Stimulated activated CD8-positive, alpha-beta memory T cell treated with anti-CD3 and anti-CD28 coated beads, Interleukin-2, amount 100 ng/mL, for 48 hours (primary cell): ENCODE measurements at regions not wholly inside any gene's neighbourhood (a gene's known extent, or its start where the extent isn't known, plus 50 kb on each side); places are given as distances from the start of the nearest gene placed in this dataset.

ENCODE experiments used
- DNase-seq, 2 donors: peaks; one replicate each; pipeline ENCODE4 v3.0.0-alpha.2; 2020; ENCODE audit warnings: low read depth in 2 of 2

DNA sequence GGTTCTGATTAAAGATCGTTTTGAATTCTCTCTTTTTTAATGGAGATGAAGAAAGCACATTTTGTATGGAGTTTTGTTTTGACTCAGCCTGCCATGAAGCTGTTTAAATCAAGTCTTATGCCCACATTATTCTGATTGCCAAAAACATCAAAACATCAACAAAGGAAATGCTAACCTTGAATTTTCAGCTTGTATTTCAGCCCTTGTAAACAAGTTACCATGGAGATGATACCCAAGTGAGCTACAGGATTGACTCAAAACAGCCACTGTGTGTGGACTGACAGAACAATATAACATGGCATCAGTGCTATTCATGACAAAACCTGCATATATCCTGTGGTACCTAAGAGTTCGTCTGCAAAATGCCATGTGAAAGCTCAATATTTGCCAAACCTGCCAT is 1581.0 kb downstream of the MAT2B start:
- DNase-seq: no peak

DNA sequence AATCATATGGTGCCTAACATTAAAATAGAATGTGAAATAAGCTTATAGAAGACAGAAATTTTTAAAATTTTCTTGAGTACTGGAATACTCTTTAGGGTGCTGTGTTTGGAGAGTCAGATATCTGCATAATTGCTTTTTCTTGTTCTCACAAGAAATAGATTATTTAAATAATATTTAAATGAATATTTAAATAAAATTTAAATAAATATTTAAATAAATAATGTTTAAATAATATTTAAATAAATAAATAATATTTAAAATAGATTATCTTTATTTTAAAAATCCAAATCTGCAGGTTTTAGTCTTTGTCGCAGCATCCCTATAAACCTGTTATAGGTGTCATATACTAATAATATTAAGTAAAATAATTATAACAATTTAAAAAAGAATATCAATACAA is 1589.4 kb downstream of the MAT2B start:
- DNase-seq: no peak

DNA sequence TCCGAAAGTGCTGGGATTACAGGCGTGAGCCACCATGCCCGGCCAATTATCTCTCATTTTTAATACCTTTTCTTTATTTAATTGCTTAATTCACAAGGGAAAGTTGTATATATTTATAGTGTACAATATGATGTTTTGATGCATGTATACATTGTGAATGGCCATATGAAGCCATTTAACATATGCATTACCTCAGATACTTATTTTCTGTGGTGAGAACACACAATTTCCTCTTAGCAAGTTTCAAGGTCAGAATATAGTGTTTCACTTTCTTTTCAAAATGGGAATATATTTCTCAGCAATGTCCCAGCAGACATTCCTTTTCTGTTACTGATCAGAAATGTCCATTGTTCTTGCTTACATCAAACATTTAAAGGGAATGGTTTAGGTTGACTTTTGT is 1596.3 kb downstream of the MAT2B start:
- no peak for DNase-seq

DNA sequence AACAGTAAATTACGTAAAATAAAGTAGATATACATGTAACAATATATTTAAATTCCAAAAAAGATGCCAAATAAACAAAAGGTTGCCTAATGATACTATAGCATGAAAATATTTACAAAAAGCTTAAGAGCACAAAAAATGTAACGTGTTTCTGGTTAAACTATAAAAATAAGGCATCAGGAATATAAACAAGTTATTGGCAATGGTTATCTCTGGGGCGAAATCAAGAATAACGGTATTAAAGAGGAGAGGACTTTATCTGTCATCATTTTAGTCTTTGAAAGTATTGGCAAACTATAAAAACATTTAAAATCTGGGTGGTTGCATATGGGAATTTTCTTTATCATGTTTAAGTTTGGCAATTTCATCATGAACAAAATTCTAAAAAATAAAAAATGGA is 1599.2 kb downstream of the MAT2B start:
- no peak for DNase-seq

DNA sequence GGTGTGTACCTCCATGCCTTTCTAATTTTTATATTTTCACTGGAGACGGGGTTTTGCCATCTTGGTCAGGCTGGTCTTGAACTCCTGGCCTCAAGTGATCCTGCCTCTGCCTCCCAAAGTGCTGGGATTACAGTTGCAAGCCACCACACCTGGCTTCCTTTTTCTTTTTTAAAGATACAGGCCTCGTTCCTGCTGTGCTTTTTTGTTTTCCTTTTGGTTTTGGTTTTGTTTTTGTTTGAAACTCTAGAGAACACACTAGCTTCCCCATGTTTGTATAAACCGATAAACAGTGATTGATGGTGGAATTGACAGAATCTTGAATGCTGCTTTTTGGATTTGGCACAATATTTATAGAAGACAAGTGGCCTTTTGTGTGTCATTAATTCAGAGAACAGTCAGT is 1603.4 kb downstream of the MAT2B start:
- no peak for DNase-seq

DNA sequence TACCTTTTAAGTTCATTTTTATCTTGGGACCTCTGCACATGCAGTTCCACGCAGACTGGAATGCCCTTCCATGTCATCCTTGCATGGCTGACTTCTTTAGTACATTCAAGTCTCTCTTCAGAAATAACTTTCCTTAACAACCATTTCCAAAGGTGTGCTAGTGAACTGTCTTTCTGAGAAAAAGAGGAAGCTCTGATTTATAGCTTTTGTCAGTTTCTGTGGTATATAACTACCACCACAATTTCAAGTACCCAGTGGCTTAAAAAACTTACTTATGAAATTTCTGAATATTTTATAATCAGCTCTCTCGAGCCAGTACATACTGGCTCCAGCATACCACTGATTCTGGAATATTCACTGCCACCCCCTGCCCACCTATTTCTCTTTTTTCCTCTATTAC is 1613.8 kb downstream of the MAT2B start:
- DNase-seq: no peak

DNA sequence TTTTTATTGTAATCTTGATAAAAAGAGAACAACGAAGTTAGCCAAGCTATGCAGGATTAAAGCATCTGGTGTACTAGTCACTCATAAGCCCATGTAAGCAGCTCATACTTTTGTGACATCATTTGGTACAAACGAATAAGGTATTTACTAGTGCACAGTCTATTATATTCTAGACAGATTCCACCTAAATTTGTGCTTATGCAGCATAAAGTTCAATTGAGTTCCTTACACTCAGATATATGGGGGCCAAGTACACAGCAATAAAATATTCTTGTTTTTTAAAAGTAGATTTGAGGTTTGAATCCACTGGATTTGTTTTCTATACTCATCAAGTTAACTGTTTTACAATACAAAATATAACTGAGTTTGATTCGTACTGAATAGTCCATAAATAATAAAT is 1621.2 kb downstream of the MAT2B start:
- no peak for DNase-seq

DNA sequence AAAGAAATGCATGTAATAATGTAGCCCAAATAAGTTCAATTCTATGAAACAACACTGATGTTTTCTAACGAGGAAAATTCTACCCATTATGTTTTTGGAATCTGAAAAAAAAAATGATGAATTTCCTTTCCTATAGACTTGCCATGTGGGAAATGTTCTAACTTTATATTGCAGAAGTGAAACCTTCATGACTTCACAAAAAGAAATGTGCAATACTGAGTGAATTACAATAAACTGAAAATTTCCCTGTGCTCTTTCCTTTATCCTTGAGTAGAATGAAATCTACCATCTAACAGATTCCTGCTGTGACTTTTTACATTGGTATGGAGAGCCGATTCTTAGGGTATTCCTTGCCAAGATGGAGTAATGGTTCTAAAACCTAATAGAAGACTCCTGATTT is 1622.5 kb downstream of the MAT2B start:
- no peak for DNase-seq

DNA sequence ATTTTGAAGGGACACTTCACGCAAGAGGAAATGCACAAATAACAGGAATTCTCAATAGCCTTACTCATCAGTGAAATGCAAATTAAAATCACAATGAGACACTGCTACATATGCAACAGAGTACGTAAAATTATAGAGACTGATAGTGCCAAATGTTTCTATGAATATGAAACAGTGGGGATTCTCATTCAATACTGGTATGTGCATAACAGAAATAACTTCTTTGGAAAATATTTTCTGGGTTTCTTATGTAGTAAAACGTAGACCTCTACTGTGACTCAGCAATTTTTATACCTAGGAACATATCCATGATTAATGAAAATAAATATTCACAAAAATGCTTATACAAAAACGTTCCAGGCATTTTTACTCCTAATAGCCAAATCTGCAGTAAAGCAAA is 1625.2 kb downstream of the MAT2B start:
- no peak for DNase-seq

DNA sequence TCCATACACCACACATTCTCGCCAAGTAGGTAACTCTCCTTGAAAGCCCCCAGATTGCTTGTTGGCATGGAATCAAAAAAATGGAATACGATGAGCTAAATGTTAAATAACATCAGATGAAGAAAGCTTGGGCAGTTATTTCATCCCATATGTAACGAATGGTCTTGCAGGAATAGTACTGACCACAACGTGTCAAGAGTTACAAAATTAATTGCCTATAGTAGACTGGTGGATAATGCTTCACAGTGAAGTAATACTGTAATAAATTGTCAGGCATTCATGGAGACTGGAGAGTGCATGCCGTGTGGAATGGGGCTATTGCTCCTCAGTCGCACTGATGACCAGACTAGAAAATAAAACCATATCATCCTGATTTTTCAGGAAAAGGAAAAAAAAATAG is 1628.7 kb downstream of the MAT2B start:
- no peak for DNase-seq

DNA sequence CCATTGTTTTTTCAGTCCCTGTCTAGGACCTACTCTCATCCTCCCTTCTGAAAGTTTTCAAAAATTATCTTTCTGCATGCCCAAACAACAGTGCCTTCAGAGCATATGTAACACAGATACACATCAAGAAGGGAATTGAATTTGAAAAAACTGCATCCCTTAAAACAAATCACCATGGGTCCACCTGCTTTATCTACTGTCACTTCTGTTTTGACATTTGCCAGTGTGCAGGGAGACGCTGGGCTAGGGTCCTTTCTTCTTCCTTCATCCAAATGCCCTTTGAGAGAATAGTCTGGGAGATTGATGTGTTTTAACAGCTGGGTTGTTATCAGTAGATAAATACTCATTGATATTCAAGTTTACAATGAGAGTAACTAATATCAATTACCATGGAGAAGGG is 1630.1 kb downstream of the MAT2B start:
- DNase-seq: no peak

DNA sequence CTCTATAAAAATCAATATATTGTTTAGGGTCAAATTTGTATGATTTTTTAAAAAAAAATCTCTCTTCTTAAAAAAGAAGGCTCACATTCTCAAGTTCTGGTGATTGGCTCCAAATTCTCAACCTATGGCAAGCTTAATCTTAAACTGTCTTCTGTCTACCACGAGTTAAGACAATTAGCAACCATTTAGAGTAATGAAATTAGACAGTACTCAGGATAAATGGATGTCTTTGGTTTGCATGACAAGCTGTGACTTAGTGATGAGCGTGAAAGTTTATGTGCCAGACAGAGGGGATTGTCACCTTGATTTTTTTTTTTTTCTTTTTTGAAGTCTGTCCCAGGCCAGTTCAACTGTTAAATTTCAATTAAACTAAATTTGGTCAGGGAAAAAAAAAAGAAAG is 1632.3 kb downstream of the MAT2B start:
- DNase-seq: no peak

DNA sequence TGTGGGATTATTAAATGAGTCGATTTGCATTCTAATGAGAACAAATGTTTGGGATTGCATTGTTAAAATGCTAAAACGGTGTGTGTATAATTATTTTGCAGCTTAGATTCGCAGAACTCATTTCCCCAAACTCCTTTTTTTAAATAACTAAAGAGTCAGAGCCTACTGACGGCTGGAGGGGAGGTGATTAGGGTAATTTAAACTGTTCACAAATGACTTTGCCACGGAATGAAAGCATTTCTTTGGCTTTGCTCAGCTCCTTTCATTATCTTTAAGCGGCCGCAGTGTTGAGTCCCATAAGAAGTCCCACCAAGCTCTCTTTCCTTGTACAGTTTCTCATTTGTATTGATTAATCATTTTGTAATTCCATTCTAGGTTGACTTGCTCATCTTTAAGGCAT is 1632.8 kb downstream of the MAT2B start:
- DNase-seq: no peak

DNA sequence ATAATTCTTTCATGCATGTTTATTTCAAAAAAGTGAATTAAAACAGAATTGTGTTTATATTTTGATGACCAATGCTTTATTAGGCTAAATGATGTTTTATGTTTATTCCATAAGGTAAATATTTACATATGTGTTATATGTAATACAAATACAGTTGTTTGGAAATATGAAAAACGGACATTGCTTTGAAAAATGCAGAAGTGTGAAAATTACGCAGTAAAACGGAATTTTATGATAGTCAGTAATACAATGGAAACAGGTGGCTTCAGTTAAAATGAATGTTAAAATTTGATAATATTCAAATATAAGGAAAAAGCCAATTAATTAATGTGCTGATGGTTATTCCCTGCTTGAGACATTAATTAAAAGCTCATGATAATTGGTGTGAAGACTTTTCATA is 1633.8 kb downstream of the MAT2B start:
- no peak for DNase-seq

DNA sequence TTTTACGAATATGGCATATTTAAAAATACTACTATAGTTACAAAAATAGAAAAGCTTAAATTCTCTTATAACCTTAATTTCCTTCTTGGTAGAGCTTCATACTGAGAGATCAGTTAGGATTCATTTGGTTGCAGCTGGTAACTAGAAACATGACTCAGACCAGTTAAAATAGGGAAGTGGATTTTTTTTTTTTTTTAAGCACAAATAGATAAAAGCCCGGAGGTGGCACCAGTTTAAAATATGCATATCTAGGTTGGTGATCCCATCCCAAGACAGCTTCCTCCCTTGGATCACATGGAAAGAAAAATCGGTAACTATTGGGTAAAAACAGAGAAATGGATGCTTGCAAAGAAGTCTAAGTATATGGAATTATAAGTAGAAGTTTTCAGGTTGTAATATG is 1634.3 kb downstream of the MAT2B start:
- no peak for DNase-seq

DNA sequence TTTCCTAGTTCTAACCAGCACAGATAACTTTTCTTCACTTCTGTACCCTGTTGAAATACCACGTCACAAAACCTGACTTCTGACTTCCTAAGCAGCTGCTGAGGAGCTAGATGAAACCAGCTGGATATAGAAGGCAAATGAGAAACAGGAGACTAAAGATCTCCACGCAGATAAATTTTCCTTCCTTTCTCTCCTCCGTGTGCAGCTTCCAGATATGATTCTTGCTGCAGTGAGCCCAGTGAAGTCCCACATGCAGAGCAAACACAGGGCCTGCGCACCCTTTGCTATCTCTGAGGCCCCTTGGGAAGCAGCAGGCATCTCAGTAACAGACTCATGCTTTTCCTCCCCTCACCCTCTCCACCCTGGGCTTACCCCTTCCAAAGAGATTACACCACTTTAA is 1638.3 kb downstream of the MAT2B start:
- DNase-seq: no peak

DNA sequence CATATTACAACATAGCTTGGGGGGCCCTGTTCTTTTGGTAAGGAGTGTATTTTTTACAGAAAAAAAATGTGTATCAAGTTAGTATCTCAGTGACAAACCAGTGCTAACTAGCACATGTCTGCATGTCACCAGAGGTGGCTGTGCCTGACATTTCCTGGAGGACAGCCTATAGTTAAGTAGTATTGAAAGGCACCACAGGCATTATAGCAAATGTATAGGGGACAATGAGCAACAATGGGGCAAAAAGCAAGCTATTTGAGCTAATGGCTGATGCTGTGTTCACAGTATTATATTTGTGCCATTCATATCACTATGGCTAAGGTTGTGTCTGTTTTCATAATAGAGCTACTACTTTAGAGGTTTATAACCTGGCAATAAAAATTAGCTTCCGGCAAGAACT is 1644.0 kb downstream of the MAT2B start:
- no peak for DNase-seq

DNA sequence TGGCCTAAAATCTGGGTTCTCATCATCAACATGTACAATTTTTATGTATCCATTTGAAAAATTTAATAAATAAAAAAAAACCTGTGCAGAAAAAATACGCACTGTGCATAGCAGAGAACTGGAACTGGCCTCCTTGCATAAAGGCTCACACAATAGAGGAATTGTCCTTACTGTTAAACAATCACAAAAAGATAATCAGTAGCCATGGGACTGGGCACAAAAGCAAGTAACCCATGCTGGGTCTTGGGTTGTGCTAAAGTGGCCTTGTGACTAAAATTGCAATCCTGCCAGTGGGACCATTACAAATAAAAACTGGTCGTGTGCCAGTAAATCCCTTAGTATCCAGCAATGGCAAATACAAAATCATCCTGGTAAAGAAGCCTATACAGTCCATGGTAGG is 1646.6 kb downstream of the MAT2B start:
- no peak for DNase-seq

DNA sequence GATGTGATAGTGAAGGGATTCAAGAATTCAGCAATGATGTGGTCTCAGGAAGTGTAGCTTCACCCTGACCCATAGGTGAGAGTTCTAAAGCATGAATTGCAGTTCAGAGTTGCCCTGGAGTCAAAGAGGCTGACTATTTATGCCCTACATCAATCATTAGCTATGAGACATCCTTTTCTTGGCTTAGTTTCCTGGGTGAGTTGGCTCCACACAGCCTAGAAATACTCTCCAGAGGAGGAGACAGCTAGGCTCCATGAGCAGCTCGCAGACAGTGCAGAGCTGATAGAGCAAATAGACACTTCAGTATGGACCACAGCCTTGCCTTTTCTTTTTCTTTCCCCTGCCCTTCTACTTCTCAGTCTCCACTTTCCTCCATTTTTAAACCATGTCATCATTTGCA is 1651.8 kb downstream of the MAT2B start:
- no peak for DNase-seq

DNA sequence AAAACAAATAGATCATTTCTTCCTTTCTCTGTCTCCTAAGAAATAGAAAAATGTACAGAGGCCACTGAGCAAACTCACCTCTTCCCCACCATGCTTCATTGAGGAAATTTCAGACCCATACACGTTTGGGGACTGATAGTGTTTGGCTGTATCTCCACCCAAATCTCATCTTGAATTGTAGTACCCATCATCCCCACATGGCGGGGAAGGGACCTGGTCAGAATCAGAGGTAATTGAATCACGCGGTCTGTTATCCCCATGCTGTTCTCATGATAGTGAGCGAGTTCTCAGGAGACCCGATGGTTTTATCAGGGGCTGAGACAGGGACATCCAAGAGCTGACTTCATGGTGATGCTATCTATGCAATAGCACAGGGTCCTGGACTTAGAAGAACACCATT is 1655.8 kb downstream of the MAT2B start:
- DNase-seq: no peak

DNA sequence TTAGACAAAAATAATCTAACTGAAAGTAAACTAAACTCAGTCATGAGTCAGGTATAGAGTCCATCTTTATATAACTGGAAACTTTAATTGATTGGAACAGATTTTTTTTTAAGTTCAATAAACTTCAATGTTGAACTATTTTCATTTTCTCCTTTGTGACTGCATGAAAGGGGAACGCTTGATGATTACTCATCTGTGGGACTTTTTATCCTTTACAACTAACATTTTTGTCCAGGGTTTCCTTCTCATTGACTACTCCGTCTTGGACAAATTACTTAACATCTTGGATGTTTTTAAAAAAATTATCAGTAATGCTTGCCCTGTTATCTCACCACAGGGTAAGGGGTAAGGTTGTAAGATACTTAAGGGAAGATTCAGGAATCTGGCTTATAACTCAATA is 1658.4 kb downstream of the MAT2B start:
- DNase-seq: no peak

DNA sequence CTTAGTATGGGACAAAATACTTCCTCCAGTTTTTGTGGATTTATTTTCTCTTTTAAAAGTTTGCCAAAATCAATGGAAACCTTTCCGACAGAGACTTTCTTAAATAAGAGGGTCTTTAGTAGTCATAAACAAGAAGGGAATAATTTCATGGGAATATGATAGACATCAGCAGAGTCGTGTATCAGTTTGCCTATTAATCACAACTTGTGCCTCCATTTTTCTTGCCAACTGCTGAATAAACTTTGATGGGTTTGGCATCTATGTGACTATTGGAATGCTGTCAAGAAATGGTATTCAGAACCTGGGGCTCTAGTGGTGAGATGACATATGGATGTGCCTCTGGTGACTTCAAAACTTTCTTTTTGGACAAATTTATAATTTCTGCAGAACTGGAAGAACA is 1668.2 kb downstream of the MAT2B start:
- DNase-seq: no peak

DNA sequence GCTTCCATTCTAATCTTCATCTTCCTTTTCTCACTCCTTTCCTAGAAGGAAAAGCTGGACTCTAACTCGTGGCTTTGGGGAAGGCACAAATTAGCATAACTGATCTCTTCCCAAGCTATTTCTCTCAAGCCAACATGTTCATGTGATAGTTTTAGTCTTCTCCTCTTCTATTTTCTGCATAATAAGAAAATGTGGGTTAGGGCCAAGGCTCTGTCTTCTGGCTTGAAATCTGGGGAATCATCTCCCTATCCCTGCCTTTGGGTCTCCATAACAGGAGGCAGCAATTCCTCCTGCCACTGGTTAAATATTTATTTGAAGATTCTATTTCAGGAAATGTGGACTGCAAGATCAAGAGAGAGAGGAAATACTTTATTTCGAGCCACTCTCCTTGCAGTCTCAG is 1669.6 kb downstream of the MAT2B start:
- no peak for DNase-seq

DNA sequence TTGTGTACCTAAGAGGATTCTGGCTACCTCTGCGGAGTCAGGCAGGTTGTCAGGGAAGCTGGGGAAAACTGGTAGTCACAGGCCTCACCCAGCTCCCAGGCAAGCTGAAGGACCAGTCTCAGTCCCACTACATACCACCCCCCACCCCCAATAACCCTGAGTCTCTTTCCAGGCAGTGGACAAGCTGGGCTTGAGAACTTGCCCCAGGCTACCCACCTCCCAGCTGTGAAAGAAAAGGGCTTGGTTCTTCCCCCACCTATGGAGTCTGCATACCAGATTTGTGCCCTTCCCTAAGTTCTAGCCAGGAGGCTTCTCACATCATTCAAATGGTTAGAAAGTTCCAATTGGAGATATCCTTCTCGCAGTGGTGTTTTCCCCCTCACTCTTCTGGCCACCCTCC is 1678.8 kb downstream of the MAT2B start:
- DNase-seq: no peak

DNA sequence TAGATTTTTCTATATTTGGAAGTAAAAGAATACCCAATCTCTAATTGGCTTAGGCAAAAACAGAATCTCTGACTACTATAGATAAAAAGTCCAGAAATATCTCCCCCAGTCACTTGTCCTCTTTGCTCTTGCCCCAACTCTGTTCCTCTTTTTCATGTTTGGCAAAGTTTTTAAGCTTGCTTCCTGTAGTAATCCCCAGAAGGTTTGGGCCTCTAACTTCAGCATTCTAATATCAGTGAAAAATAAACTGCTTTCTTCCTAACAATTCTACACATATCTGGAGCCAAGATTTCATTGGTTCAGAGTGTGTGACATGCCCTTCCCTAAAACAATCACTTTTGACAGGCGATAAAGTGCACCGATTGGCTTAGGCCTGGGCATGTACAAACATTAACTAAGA is 1680.3 kb downstream of the MAT2B start:
- DNase-seq: no peak
